Adipocyte (in vitro differentiated cells): ENCODE measurements at regions not wholly inside any gene's neighbourhood (a gene's known extent, or its start where the extent isn't known, plus 50 kb on each side); places are given as distances from the start of the nearest gene placed in this dataset.

Source experiments
- DNase-seq: peaks from one replicate; pipeline ENCODE4 v3.0.0-alpha.2; 2015; ENCODE audit warnings: low read depth
- H3K27me3 ChIP-seq: replicated peaks from 2 replicates; pipeline ENCODE4 v1.7.0; 2013; ENCODE audit warnings: mild to moderate bottlenecking, low read length, moderate library complexity; ENCODE audit not compliant: control insufficient read depth, insufficient read depth
- H3K36me3 ChIP-seq: 2 replicates; pipeline ENCODE4 v1.7.0; 2013; ENCODE audit warnings: low read length, mild to moderate bottlenecking, moderate library complexity; ENCODE audit not compliant: control insufficient read depth, insufficient read depth, severe bottlenecking
- H3K4me1 ChIP-seq: 2 replicates; pipeline ENCODE4 v1.7.0; 2013; ENCODE audit warnings: mild to moderate bottlenecking, low read length, moderate library complexity; ENCODE audit not compliant: control insufficient read depth, insufficient read depth
- H3K4me3 ChIP-seq: 2 replicates; pipeline ENCODE4 v1.7.0; 2013; ENCODE audit warnings: mild to moderate bottlenecking, low read length, moderate library complexity
- H3K9ac ChIP-seq: 2 replicates; pipeline ENCODE4 v1.7.0; 2013; ENCODE audit warnings: mild to moderate bottlenecking, low read length, moderate library complexity
- H3K9me3 ChIP-seq: 2 replicates; pipeline ENCODE4 v1.7.0; 2013; ENCODE audit warnings: mild to moderate bottlenecking, low read length, moderate library complexity; ENCODE audit not compliant: control insufficient read depth

DNA sequence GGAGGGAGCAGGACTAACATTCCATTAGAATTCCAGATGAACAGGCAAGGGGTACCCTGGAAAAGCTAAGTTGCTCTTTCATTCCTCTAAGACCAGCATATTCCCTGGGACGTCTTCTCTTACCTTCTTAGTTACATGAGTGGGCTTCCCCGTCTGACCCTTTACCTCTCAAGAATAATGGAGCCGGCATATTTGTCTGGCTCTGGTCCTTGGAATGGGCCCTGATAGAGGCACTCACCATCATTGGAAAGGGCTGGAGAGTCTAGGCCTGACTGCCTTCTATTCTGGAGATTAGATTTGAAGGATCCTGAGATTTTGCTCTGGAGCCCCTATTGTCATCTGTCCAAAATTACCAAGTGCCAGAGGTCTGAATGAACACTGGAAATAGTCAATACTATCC lies 347.5 kb downstream of the MYCN start:
- no peak overlapping the region for H3K4me3 ChIP-seq
- no peak for DNase-seq
- no peaks in the 10 kb centered on the region for H3K9me3 ChIP-seq
- no peaks in the 10 kb centered on the region for H3K36me3 ChIP-seq
- no peak overlapping the region for H3K9ac ChIP-seq
- no peaks in the 10 kb centered on the region for H3K4me1 ChIP-seq
- H3K27me3 ChIP-seq = no peaks in the 10 kb centered on the region

GRCh38 chr2:16287281-16287680 lies 346.9 kb downstream of the MYCN start:
- Histone ChIP-seq H3K9me3 (no peaks in the 10 kb centered on the region), H3K27me3 (peaks cover 3% of the 10 kb centered on the region), H3K9ac (no peak overlapping the region), H3K4me3 (no peak overlapping the region), H3K4me1 (no peaks in the 10 kb centered on the region), H3K36me3 (no peaks in the 10 kb centered on the region)
- no peak for DNase-seq

GRCh38 chr2:16285813-16286510 lies 345.6 kb downstream of the MYCN start:
- no peak for DNase-seq
- no peaks in the 10 kb centered on the region for H3K4me1 ChIP-seq
- H3K9me3 ChIP-seq = no peaks in the 10 kb centered on the region
- H3K36me3 ChIP-seq = no peaks in the 10 kb centered on the region
- H3K27me3 ChIP-seq = peaks cover 3% of the 10 kb centered on the region
- no peak overlapping the region for H3K9ac ChIP-seq
- H3K4me3 ChIP-seq = no peak overlapping the region

DNA sequence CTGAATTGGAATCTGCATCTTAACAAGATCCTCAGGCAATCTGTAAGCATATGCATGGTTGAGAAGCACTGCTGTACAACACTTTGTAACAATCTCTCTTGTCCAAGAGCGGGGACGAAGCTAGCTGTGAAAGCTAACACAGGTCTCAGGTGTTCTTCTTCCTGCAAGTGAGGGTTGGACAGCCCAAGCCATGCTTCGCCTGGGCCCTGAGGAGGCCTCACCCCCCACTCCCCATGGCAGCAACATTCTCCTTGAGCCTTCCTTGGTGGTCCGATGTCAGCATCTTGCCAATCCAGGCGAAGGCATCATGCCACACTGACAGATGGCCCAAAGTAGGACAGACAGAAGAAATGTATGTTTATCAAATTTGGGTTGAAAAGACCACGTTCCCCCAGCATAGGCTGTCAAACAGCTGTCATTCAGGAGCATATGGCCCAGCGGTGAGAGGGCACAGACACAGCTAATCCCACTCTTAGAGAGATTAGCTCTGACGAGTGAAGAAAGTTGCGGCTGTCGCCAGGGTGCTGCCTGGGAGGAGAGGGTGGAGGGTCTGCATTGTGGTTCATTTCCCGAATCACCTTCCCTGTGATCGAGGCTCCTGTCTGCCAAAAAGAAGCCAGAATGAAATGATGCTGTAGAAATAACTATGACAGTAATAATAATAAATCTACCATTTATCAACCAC lies 344.7 kb downstream of the MYCN start:
- no peaks in the 10 kb centered on the region for H3K4me1 ChIP-seq
- no peak overlapping the region for H3K4me3 ChIP-seq
- no peaks in the 10 kb centered on the region for H3K36me3 ChIP-seq
- no peaks in the 10 kb centered on the region for H3K9me3 ChIP-seq
- DNase-seq = no peak
- no peak overlapping the region for H3K9ac ChIP-seq
- peaks cover 11% of the 10 kb centered on the region for H3K27me3 ChIP-seq

- Histone ChIP-seq H3K9me3 (no peaks in the 10 kb centered on the region), H3K4me1 (no peaks in the 10 kb centered on the region), H3K4me3 (no peak overlapping the region), H3K36me3 (no peaks in the 10 kb centered on the region), H3K27me3 (peaks cover 16% of the 10 kb centered on the region), H3K9ac (no peak overlapping the region)
- no peak for DNase-seq
Observed at GRCh38 chr2:16283071-16283850, 342.9 kb downstream of the MYCN start.

DNA sequence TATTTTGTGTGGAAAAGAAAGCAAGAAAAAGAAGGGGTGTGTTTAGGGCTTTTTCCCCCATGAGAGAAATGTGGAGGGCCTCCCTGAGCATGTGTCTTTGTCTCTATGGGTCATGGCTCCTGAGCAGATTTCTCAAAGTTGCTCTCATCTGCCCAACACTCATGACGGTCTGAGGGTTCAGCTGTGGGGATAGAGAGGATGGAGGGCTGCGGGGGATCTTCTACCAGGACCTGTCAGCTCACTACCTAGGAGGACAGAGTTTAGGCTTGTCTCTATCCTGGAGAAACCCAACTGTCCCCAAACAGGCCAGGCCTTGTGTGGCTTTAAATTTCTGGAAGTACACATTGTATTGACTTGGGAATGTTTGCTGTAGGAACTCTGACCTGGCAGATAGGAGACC lies 342.2 kb downstream of the MYCN start:
- H3K4me1 ChIP-seq = no peaks in the 10 kb centered on the region
- DNase-seq = no peak
- no peak overlapping the region for H3K4me3 ChIP-seq
- H3K9me3 ChIP-seq = no peaks in the 10 kb centered on the region
- H3K36me3 ChIP-seq = no peaks in the 10 kb centered on the region
- H3K27me3 ChIP-seq = peaks cover 16% of the 10 kb centered on the region
- no peak overlapping the region for H3K9ac ChIP-seq

DNA sequence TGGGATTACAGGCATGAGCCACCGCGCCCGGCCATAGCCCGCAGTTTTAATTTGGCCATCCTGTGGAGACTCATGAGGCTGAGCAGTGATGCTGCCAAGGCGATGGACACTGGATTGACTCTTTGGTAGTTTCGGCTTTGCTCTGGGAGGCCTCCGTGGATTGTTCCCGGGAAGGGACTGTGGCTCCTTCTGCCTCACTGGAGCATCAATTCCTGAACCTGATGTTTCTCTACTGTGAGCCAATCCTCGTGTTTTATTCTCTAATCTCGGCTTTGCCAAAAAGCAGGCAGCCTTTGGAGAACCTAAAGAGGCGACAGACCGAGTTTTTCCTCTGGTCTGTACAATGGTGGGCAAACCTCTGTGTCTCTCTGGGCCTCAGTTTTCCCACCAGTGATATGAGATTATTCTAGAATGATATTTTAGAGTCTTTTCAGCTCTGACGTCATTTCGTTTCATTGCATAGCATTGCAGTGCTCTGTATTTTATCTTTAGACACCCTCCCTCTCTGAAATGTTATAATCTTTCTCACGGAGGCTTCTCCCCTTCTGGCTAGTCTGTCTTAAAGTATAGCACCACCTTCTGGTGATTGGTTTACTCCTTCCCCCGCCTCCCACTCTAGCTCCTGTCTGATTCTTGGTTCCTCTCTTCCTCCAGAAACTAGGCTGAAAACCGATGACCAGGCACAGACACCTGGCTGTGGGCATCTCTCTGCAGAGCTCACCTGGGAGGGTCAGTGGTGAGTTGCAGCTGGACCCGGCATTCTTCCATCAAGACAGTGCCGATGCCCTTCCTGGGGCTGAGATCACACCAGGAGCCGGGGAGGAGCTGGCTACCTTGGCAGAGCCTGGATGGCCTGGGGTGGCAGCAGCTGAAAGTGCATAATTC lies 341.3 kb downstream of the MYCN start:
- Histone ChIP-seq H3K4me3 (no peak overlapping the region), H3K27me3 (peaks cover 16% of the 10 kb centered on the region), H3K9ac (no peak overlapping the region), H3K4me1 (no peaks in the 10 kb centered on the region), H3K9me3 (no peaks in the 10 kb centered on the region), H3K36me3 (no peaks in the 10 kb centered on the region)
- DNase-seq = no peak

DNA sequence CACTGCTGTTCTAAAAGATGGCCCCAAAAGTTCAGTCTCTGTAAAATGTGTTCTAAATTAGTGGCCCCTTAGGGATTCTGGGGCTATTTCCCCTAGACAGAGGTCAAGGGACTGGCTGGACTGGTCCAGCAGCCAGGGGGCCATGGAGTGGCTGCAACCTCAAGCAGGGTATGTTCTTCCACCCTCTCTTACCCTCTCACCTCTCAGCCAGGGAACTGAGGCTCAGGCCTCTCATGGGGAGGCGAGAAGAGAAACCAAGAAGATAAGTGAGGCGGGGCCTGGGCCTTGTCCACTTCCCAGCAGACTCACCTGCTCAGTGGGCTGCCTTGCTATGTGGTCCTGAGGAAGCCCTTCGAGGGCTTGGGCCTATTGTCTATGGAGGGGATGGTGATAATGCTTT lies 339.7 kb downstream of the MYCN start:
- Histone ChIP-seq H3K9me3 (no peaks in the 10 kb centered on the region), H3K36me3 (no peaks in the 10 kb centered on the region), H3K27me3 (peaks cover 16% of the 10 kb centered on the region), H3K9ac (no peak overlapping the region), H3K4me3 (no peak overlapping the region), H3K4me1 (no peaks in the 10 kb centered on the region)
- DNase-seq = no peak

- no peaks in the 10 kb centered on the region for H3K36me3 ChIP-seq
- no peaks in the 10 kb centered on the region for H3K4me1 ChIP-seq
- H3K4me3 ChIP-seq = no peak overlapping the region
- H3K9me3 ChIP-seq = no peaks in the 10 kb centered on the region
- H3K27me3 ChIP-seq = peaks cover 16% of the 10 kb centered on the region
- H3K9ac ChIP-seq = no peak overlapping the region
- no peak for DNase-seq
Observed at GRCh38 chr2:16279641-16280040, 339.3 kb downstream of the MYCN start.

- Histone ChIP-seq H3K4me3 (no peak overlapping the region), H3K9me3 (no peaks in the 10 kb centered on the region), H3K36me3 (no peaks in the 10 kb centered on the region), H3K27me3 (peaks cover 16% of the 10 kb centered on the region), H3K4me1 (no peaks in the 10 kb centered on the region), H3K9ac (no peak overlapping the region)
- no peak for DNase-seq
Observed at GRCh38 chr2:16279201-16279570, 338.8 kb downstream of the MYCN start.
